ENCODE measurements at regions not wholly inside any gene's neighbourhood (a gene's known extent, or its start where the extent isn't known, plus 50 kb on each side); places are given as distances from the start of the nearest gene placed in this dataset.

GRCh38 chr2:104733226-104733943, 120.5 kb upstream of the POU3F3 start:
- no peak for TF ChIP-seq POLR2A (IDR thresholded peaks at IDR 0.05)
- peak in 2 of 11 experiments; percentile 20 to 23 for TF ChIP-seq CTCF (IDR thresholded peaks at IDR 0.05 in 8 of 11, conservative IDR thresholded peaks at IDR 0.05 in 3 of 11)

Data from spleen (tissue), 7 donors.